IMR-90 (cell line): ENCODE measurements at regions not wholly inside any gene's neighbourhood (a gene's known extent, or its start where the extent isn't known, plus 50 kb on each side); places are given as distances from the start of the nearest gene placed in this dataset.

Source experiments
- BHLHE40 ChIP-seq: fragments of 150-350 bp; IDR thresholded peaks from 2 replicates; pipeline ENCODE4 v1.6.1; 2016; ENCODE audit warnings: mild to moderate bottlenecking, low read depth, low read length
- CEBPB ChIP-seq: IDR thresholded peaks from 2 replicates; pipeline ENCODE4 v1.6.1; 2012; ENCODE audit warnings: low read depth, low read length, improper control_type of control experiment
- FOS ChIP-seq: fragments of 150-350 bp; IDR thresholded peaks from 2 replicates; pipeline ENCODE4 v1.6.1; 2016; ENCODE audit warnings: low read depth, low read length
- MAZ ChIP-seq: IDR thresholded peaks from 2 replicates; pipeline ENCODE4 v1.6.1; 2012; ENCODE audit warnings: low read depth, mild to moderate bottlenecking, low read length, improper control_type of control experiment, moderate library complexity, borderline replicate concordance
- MXI1 ChIP-seq: IDR thresholded peaks from 2 replicates; pipeline ENCODE4 v1.6.1; 2012; ENCODE audit warnings: low read depth, mild to moderate bottlenecking, low read length, moderate library complexity, borderline replicate concordance
- NFE2L2 ChIP-seq: fragments of 150-350 bp; IDR thresholded peaks from 2 replicates; pipeline ENCODE4 v1.6.1; 2016; ENCODE audit warnings: low read depth, mild to moderate bottlenecking, low read length
- POLR2A ChIP-seq: IDR thresholded peaks from 2 replicates; pipeline ENCODE4 v1.6.1; 2012; ENCODE audit warnings: mild to moderate bottlenecking, low read depth, low read length
- RAD21 ChIP-seq: IDR thresholded peaks from 2 replicates; pipeline ENCODE4 v1.6.1; 2012; ENCODE audit warnings: low read length, improper control_type of control experiment
- RFX5 ChIP-seq: IDR thresholded peaks from 2 replicates; pipeline ENCODE4 v1.8.0; 2012; ENCODE audit warnings: low read depth, mild to moderate bottlenecking, low read length, moderate library complexity
- SMC3 ChIP-seq: fragments of 150-350 bp; IDR thresholded peaks from 2 replicates; pipeline ENCODE4 v1.6.1; 2016; ENCODE audit warnings: low read depth, mild to moderate bottlenecking, antibody characterized with exemption, low read length, moderate library complexity
- TF ChIP-seq, protein P1 (sequence below): fragments of 150-350 bp; IDR thresholded peaks from 2 replicates; pipeline ENCODE4 v1.6.1; 2017; ENCODE audit warnings: mild to moderate bottlenecking, antibody characterized with exemption, low read length, low read depth
- TF ChIP-seq, protein P2 (sequence below): conservative IDR thresholded peaks from 2 replicates; pipeline ENCODE4 v1.5.1; 2012; ENCODE audit warnings: mild to moderate bottlenecking, low read depth, low read length, improper control_type of control experiment
- TF ChIP-seq, protein P3 (sequence below): fragments of 150-350 bp; IDR thresholded peaks from 2 replicates; pipeline ENCODE4 v1.6.1; 2016; ENCODE audit warnings: low read depth, mild to moderate bottlenecking, low read length, moderate library complexity, borderline replicate concordance

DNA sequence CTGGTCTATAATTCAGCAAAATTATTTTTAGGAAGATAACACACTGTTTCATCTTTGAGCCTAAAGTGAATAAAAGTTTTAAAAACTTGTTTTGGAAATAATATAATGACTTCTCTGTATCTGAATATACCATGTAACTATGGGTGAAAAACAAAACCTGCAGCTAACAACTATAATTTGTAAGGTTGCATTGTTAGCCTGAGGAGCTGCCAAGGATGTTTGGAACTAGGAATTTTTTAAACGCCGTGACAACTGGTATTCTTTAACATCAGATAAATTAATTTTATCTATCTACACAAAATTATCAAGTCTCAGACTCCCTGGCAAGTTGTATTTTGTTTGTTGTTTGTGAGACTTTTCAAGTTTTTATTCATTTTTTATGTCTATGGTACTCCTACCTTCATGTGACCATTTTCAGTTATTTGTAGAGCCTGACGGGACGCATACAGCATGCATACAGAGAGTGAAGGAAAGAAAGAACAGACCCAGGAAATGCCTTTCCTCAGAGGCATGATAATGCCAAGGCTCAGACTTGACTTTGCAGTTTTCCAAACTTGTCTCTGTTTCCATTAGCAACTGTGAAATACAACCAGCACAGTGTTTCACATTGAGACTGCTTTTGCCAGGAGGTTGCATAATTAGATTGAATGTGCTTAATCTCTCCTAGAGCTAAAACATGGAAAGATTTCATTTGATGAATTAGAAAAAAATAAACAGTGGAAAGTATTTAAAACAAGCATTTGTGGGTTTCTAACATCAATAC, 60.8 kb upstream of the ARHGEF26 start:
- TF ChIP-seq, protein P1, sequence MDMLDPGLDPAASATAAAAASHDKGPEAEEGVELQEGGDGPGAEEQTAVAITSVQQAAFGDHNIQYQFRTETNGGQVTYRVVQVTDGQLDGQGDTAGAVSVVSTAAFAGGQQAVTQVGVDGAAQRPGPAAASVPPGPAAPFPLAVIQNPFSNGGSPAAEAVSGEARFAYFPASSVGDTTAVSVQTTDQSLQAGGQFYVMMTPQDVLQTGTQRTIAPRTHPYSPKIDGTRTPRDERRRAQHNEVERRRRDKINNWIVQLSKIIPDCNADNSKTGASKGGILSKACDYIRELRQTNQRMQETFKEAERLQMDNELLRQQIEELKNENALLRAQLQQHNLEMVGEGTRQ, result no peak
- TF ChIP-seq, protein P2, sequence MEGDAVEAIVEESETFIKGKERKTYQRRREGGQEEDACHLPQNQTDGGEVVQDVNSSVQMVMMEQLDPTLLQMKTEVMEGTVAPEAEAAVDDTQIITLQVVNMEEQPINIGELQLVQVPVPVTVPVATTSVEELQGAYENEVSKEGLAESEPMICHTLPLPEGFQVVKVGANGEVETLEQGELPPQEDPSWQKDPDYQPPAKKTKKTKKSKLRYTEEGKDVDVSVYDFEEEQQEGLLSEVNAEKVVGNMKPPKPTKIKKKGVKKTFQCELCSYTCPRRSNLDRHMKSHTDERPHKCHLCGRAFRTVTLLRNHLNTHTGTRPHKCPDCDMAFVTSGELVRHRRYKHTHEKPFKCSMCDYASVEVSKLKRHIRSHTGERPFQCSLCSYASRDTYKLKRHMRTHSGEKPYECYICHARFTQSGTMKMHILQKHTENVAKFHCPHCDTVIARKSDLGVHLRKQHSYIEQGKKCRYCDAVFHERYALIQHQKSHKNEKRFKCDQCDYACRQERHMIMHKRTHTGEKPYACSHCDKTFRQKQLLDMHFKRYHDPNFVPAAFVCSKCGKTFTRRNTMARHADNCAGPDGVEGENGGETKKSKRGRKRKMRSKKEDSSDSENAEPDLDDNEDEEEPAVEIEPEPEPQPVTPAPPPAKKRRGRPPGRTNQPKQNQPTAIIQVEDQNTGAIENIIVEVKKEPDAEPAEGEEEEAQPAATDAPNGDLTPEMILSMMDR, result no peak
- TF ChIP-seq POLR2A, result no peak
- TF ChIP-seq BHLHE40, result no peak
- TF ChIP-seq MAZ, result no peak
- no peak for TF ChIP-seq MXI1
- TF ChIP-seq, protein P3, sequence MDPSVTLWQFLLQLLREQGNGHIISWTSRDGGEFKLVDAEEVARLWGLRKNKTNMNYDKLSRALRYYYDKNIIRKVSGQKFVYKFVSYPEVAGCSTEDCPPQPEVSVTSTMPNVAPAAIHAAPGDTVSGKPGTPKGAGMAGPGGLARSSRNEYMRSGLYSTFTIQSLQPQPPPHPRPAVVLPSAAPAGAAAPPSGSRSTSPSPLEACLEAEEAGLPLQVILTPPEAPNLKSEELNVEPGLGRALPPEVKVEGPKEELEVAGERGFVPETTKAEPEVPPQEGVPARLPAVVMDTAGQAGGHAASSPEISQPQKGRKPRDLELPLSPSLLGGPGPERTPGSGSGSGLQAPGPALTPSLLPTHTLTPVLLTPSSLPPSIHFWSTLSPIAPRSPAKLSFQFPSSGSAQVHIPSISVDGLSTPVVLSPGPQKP, result no peak
- TF ChIP-seq NFE2L2, result no peak
- TF ChIP-seq FOS, result no peak
- no peak for TF ChIP-seq RFX5
- TF ChIP-seq SMC3, result no peak
- no peak for TF ChIP-seq CEBPB
- TF ChIP-seq RAD21, result no peak
